Vagina (tissue), 2 donors: ENCODE measurements at regions not wholly inside any gene's neighbourhood (a gene's known extent, or its start where the extent isn't known, plus 50 kb on each side); places are given as distances from the start of the nearest gene placed in this dataset.

Source experiments
- DNase-seq, 2 donors: peaks; one replicate each; pipeline ENCODE4 v3.0.0-alpha.2; 2017; ENCODE audit errors: extremely low spot score in 2 of 2
- H3K27ac ChIP-seq: fragments of 200-600 bp; sonication (generic); one replicate; pipeline ENCODE4 v1.5.1; 2019
- H3K27me3 ChIP-seq: fragments of 200-600 bp; sonication (generic); one replicate; pipeline ENCODE4 v1.5.1; 2019
- H3K36me3 ChIP-seq, 2 donors: fragments of 200-600 bp; sonication (generic); one replicate each; pipeline ENCODE4 v1.5.1; 2017 to 2019
- H3K4me1 ChIP-seq: fragments of 200-600 bp; sonication (generic); one replicate; pipeline ENCODE4 v1.5.1; 2019
- H3K4me3 ChIP-seq, 2 donors: fragments of 200-600 bp; sonication (generic); 1 replicate in 1 of 2; 2 replicates in 1 of 2; pipeline ENCODE4 v1.5.1; 2016 to 2019
- H3K9me3 ChIP-seq: fragments of 200-600 bp; sonication (generic); one replicate; pipeline ENCODE4 v1.5.1; 2019
- POLR2A ChIP-seq, 2 donors: fragments of 450-650 bp; IDR thresholded peaks; one replicate each; pipeline ENCODE4 v1.6.1; 2017; ENCODE audit warnings: antibody characterized with exemption in 2 of 2, mild to moderate bottlenecking in 2 of 2, moderate library complexity in 2 of 2
- POLR2AphosphoS5 ChIP-seq, 2 donors: sonication (generic); formaldehyde crosslinking; IDR thresholded peaks; one replicate each; pipeline ENCODE4 v1.9.0; 2017; ENCODE audit warnings: antibody characterized with exemption in 2 of 2, mild to moderate bottlenecking in 2 of 2, low read depth in 1 of 2; ENCODE audit not compliant: insufficient read depth in 1 of 2
- intact Hi-C: fragments of 100-400 bp; cut with DNase I; formaldehyde crosslinking; loops from one replicate; pipeline ENCODE4 v1.15.1; 2023
- TF ChIP-seq, protein P1 (sequence below), 3 experiments: fragments of 450-650 bp in 2 of 3; fragments of 200-600 bp in 1 of 3; sonication (generic) in 1 of 3; IDR thresholded peaks; one replicate each; pipeline ENCODE4 v1.5.1; 2017 to 2019; ENCODE audit warnings: antibody characterized with exemption in 3 of 3, mild to moderate bottlenecking in 2 of 3, moderate library complexity in 2 of 3

DNA sequence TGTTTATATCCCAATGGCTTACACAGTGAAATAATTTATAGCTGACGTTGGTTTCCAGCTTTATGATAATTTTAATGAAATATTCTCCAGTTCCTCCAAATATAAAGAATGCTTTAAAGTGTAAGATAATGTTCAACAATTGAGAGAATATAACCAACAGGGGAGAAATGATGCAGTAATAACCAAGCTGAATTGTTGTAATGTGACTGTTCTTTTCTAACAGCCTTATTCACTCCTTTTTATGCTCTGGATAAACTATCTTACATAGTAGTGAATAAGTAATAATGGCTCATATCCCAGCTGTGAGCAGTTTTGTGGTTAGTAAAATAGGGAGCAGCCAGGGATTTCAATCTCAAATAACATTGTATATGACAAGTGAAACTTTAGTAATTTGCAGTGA lies 2348.7 kb upstream of the ACO1 start:
- Histone ChIP-seq H3K9me3 (no peaks in the 10 kb centered on the region), H3K4me3 (no peak overlapping the region), H3K27ac (no peak overlapping the region), H3K36me3 (no peaks in the 10 kb centered on the region), H3K4me1 (no peaks in the 10 kb centered on the region), H3K27me3 (no peaks in the 10 kb centered on the region)
- DNase-seq, result no peak
- TF ChIP-seq POLR2A (IDR thresholded peaks at IDR 0.05) (no peak), POLR2AphosphoS5 (IDR thresholded peaks at IDR 0.05; ENCODE audit: insufficient read depth in 1 of 2, low read depth in 1 of 2) (no peak)
- TF ChIP-seq, protein P1, sequence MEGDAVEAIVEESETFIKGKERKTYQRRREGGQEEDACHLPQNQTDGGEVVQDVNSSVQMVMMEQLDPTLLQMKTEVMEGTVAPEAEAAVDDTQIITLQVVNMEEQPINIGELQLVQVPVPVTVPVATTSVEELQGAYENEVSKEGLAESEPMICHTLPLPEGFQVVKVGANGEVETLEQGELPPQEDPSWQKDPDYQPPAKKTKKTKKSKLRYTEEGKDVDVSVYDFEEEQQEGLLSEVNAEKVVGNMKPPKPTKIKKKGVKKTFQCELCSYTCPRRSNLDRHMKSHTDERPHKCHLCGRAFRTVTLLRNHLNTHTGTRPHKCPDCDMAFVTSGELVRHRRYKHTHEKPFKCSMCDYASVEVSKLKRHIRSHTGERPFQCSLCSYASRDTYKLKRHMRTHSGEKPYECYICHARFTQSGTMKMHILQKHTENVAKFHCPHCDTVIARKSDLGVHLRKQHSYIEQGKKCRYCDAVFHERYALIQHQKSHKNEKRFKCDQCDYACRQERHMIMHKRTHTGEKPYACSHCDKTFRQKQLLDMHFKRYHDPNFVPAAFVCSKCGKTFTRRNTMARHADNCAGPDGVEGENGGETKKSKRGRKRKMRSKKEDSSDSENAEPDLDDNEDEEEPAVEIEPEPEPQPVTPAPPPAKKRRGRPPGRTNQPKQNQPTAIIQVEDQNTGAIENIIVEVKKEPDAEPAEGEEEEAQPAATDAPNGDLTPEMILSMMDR (IDR thresholded peaks at IDR 0.05), result no peak
- intact Hi-C loops, result no loop called here

DNA sequence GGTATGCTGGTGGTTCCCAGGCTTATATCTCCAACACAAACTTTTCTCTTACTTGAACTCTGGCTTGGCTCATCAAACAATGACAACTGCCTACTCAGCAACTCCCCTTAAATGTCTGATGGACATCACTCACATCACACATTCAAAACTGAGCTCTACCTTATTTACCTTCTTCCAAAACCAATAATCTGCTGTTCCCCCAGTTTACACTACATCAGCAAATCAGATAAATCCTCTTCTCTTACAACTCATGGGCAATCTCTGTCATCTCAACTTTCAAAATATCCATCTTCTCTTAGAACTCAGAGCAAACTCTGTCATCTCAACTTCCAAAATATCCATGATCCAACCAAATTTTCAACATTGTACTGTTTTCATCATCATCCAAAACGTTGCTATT lies 2347.9 kb upstream of the ACO1 start:
- TF ChIP-seq POLR2A (IDR thresholded peaks at IDR 0.05) (no peak), POLR2AphosphoS5 (IDR thresholded peaks at IDR 0.05; ENCODE audit: insufficient read depth in 1 of 2, low read depth in 1 of 2) (no peak)
- TF ChIP-seq, protein P1 (IDR thresholded peaks at IDR 0.05), result no peak
- no peaks in the 10 kb centered on the region for H3K4me1 ChIP-seq
- H3K36me3 ChIP-seq, result no peaks in the 10 kb centered on the region
- no peak overlapping the region for H3K4me3 ChIP-seq
- H3K27me3 ChIP-seq, result no peaks in the 10 kb centered on the region
- no peaks in the 10 kb centered on the region for H3K9me3 ChIP-seq
- DNase-seq, result no peak
- intact Hi-C loops, result no loop called here
- no peak overlapping the region for H3K27ac ChIP-seq

DNA sequence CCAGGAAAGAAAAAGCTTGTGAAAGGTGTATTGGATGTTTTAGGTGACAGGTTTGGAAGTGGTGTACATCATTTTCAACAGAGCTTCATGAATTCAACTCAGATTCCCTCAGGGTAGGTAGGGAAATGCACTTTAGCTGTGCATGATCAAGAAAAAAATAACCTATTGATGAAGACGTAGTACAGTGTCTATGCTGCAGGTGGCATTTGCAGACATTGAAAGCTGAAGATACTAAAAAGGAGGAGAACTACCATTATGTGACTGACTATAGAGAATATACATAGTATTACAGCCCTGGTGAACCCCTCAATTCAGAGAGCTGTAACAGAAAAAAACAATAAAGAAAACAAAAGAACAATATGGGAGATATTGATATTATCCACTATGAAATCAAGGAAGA lies 2344.7 kb upstream of the ACO1 start:
- TF ChIP-seq POLR2A (IDR thresholded peaks at IDR 0.05) (no peak), POLR2AphosphoS5 (IDR thresholded peaks at IDR 0.05; ENCODE audit: insufficient read depth in 1 of 2, low read depth in 1 of 2) (no peak)
- TF ChIP-seq, protein P1 (IDR thresholded peaks at IDR 0.05), result no peak
- intact Hi-C loops, result no loop called here
- no peaks in the 10 kb centered on the region for H3K4me1 ChIP-seq
- DNase-seq, result no peak
- H3K27me3 ChIP-seq, result no peaks in the 10 kb centered on the region
- no peak overlapping the region for H3K27ac ChIP-seq
- H3K9me3 ChIP-seq, result no peaks in the 10 kb centered on the region
- no peaks in the 10 kb centered on the region for H3K36me3 ChIP-seq
- H3K4me3 ChIP-seq, result no peak overlapping the region

GRCh38 chr9:30048396-30048795 lies 2336.0 kb upstream of the ACO1 start:
- H3K36me3 ChIP-seq, result no peaks in the 10 kb centered on the region
- no peaks in the 10 kb centered on the region for H3K9me3 ChIP-seq
- DNase-seq, result no peak
- H3K4me3 ChIP-seq, result no peak overlapping the region
- no peaks in the 10 kb centered on the region for H3K27me3 ChIP-seq
- intact Hi-C loops, result no loop called here
- H3K4me1 ChIP-seq, result no peaks in the 10 kb centered on the region
- TF ChIP-seq, protein P1 (IDR thresholded peaks at IDR 0.05), result no peak
- TF ChIP-seq POLR2A (IDR thresholded peaks at IDR 0.05) (no peak), POLR2AphosphoS5 (IDR thresholded peaks at IDR 0.05; ENCODE audit: insufficient read depth in 1 of 2, low read depth in 1 of 2) (no peak)
- H3K27ac ChIP-seq, result no peak overlapping the region

- TF ChIP-seq POLR2AphosphoS5 (IDR thresholded peaks at IDR 0.05; ENCODE audit: insufficient read depth in 1 of 2, low read depth in 1 of 2), result no peak
- no peak for TF ChIP-seq POLR2A (IDR thresholded peaks at IDR 0.05)
- TF ChIP-seq, protein P1 (IDR thresholded peaks at IDR 0.05), result no peak
- Histone ChIP-seq H3K9me3 (no peaks in the 10 kb centered on the region), H3K4me3 (no peak overlapping the region), H3K4me1 (no peaks in the 10 kb centered on the region), H3K27ac (no peak overlapping the region), H3K27me3 (no peaks in the 10 kb centered on the region), H3K36me3 (no peaks in the 10 kb centered on the region)
- intact Hi-C loops, result no loop called here
- no peak for DNase-seq
Observed at GRCh38 chr9:30058463-30058862, 2326.0 kb upstream of the ACO1 start.
